ENCODE measurements at regions not wholly inside any gene's neighbourhood (a gene's known extent, or its start where the extent isn't known, plus 50 kb on each side); places are given as distances from the start of the nearest gene placed in this dataset.
"Not testable (repeated sequence)": the region's sequence is repeated elsewhere in the genome, so short reads cannot be mapped to it uniquely, and the experiment has no call there.

GRCh38 chr3:75388486-75389124 lies 275.5 kb upstream of the FRG2C start:
- not testable (repeated sequence) for DNase-seq (ENCODE audit: low spot score)

GRCh38 chr3:75393288-75393694 lies 270.8 kb upstream of the FRG2C start:
- not testable (repeated sequence) for DNase-seq (ENCODE audit: low spot score)

GRCh38 chr3:75394102-75394501 lies 270.0 kb upstream of the FRG2C start:
- not testable (repeated sequence) for DNase-seq (ENCODE audit: low spot score)

- DNase-seq (ENCODE audit: low spot score): not testable (repeated sequence)
Measured at GRCh38 chr3:75394562-75395360, 269.4 kb upstream of the FRG2C start.

GRCh38 chr3:75395580-75396315 lies 268.4 kb upstream of the FRG2C start:
- DNase-seq (ENCODE audit: low spot score): no peak

- no peak for DNase-seq (ENCODE audit: low spot score)
Measured at GRCh38 chr3:75396316-75396802, 267.8 kb upstream of the FRG2C start.

- DNase-seq (ENCODE audit: low spot score): not testable (repeated sequence)
Measured at GRCh38 chr3:75397486-75397885, 266.6 kb upstream of the FRG2C start.

- peak; percentile 55 for DNase-seq (ENCODE audit: low spot score)
Measured at GRCh38 chr3:75422101-75422945, 241.8 kb upstream of the FRG2C start.

GRCh38 chr3:75425379-75425778 lies 238.7 kb upstream of the FRG2C start:
- DNase-seq (ENCODE audit: low spot score): not testable (repeated sequence)

GRCh38 chr3:75427486-75427885 lies 236.6 kb upstream of the FRG2C start:
- not testable (repeated sequence) for DNase-seq (ENCODE audit: low spot score)

- peak; percentile 27 for DNase-seq (ENCODE audit: low spot score)
Measured at GRCh38 chr3:75427906-75428305, 236.2 kb upstream of the FRG2C start.

- peak; percentile 72 for DNase-seq (ENCODE audit: low spot score)
Measured at GRCh38 chr3:75429561-75430220, 234.4 kb upstream of the FRG2C start.

GRCh38 chr3:75430406-75430805 lies 233.7 kb upstream of the FRG2C start:
- not testable (repeated sequence) for DNase-seq (ENCODE audit: low spot score)

GRCh38 chr3:75431120-75431519 lies 233.0 kb upstream of the FRG2C start:
- DNase-seq (ENCODE audit: low spot score): not testable (repeated sequence)

- not testable (repeated sequence) for DNase-seq (ENCODE audit: low spot score)
Measured at GRCh38 chr3:75432466-75432865, 231.7 kb upstream of the FRG2C start.

GRCh38 chr3:75432885-75433284 lies 231.2 kb upstream of the FRG2C start:
- DNase-seq (ENCODE audit: low spot score): peak; percentile 97

GRCh38 chr3:75433295-75433694 lies 230.8 kb upstream of the FRG2C start:
- not testable (repeated sequence) for DNase-seq (ENCODE audit: low spot score)

- peak; percentile 37 for DNase-seq (ENCODE audit: low spot score)
Measured at GRCh38 chr3:75434276-75434912, 229.7 kb upstream of the FRG2C start.

GRCh38 chr3:75434913-75435793 lies 229.0 kb upstream of the FRG2C start:
- peak; percentile 96 for DNase-seq (ENCODE audit: low spot score)
